Fibroblast of skin of left biceps (primary cell): ENCODE measurements at regions not wholly inside any gene's neighbourhood (a gene's known extent, or its start where the extent isn't known, plus 50 kb on each side); places are given as distances from the start of the nearest gene placed in this dataset.
A peak's percentile ranks its signal among the peaks of the same experiment; 100 is the strongest.

Source experiments
- DNase-seq, 2 experiments: peaks; one replicate each; pipeline ENCODE4 v3.0.0-alpha.2; 2013; ENCODE audit warnings: low read depth in 2 of 2

GRCh38 chr10:46228563-46229071, 58.2 kb upstream of the ANTXRL start:
- peak; percentile 15 to 29 for DNase-seq

- no peak for DNase-seq
Observed at GRCh38 chr10:46229144-46229563, 57.6 kb upstream of the ANTXRL start.

- DNase-seq = no peak
Observed at GRCh38 chr10:46230615-46231014, 56.2 kb upstream of the ANTXRL start.

GRCh38 chr10:46231087-46231486, 55.7 kb upstream of the ANTXRL start:
- no peak for DNase-seq

- DNase-seq = no peak
Observed at GRCh38 chr10:46232084-46232483, 54.7 kb upstream of the ANTXRL start.

GRCh38 chr10:46232666-46233065, 54.1 kb upstream of the ANTXRL start:
- DNase-seq = no peak

- DNase-seq = no peak
Observed at GRCh38 chr10:46233181-46233580, 53.6 kb upstream of the ANTXRL start.

- no peak for DNase-seq
Observed at GRCh38 chr10:46234026-46234425, 52.8 kb upstream of the ANTXRL start.

GRCh38 chr10:46234431-46235060, 52.3 kb upstream of the ANTXRL start:
- DNase-seq = no peak

GRCh38 chr10:46235705-46236545, 50.9 kb upstream of the ANTXRL start:
- DNase-seq = no peak

- no peak for DNase-seq
Observed at GRCh38 chr10:46236546-46236887, 50.3 kb upstream of the ANTXRL start.

- DNase-seq = no peak
Observed at GRCh38 chr10:46236941-46237681, 49.7 kb upstream of the ANTXRL start.
